PC-9 (cell line): ENCODE measurements at regions not wholly inside any gene's neighbourhood (a gene's known extent, or its start where the extent isn't known, plus 50 kb on each side); places are given as distances from the start of the nearest gene placed in this dataset.

Source experiments
- BruUV-seq: library from RNA; stranded (reverse); fragments of 400-500 nt; replicated peaks from 2 replicates; lab custom pipeline; 2021; lab: Mats Ljungman, UMichigan
- CTCF ChIA-PET: fragments of 300-600 bp; sonication (Branson Sonifier 250); formaldehyde crosslinking; loops from one replicate; lab custom pipeline; 2022; ENCODE audit warnings: antibody characterized with exemption; lab: Charles Lee
- POLR2A ChIA-PET: fragments of 300-600 bp; sonication (Branson Sonifier 250); formaldehyde crosslinking; loops from one replicate; lab custom pipeline; 2022; ENCODE audit warnings: antibody characterized with exemption; ENCODE audit not compliant: unreplicated experiment; lab: Charles Lee
- DNase-seq, 2 experiments: peaks; one replicate each; pipeline versions ENCODE4 v3.0.0 to v3.0.0-alpha.2; 2015 to 2022; ENCODE audit warnings: mixed read lengths in 1 of 2
- H2AFZ ChIP-seq: fragments of 200-600 bp; sonication (generic); 2 replicates; pipeline ENCODE4 v1.8.1; 2017; ENCODE audit warnings: antibody characterized with exemption
- H3F3A ChIP-seq: fragments of 200-600 bp; sonication (generic); 2 replicates; pipeline ENCODE4 v1.8.1; 2017; ENCODE audit warnings: antibody characterized with exemption, mild to moderate bottlenecking, low read depth; ENCODE audit not compliant: insufficient read depth
- H3K27ac ChIP-seq: fragments of 200-600 bp; sonication (generic); 2 replicates; pipeline ENCODE4 v1.6.1; 2016; ENCODE audit warnings: mixed run types
- H3K27me3 ChIP-seq: fragments of 200-600 bp; sonication (generic); 2 replicates; pipeline ENCODE4 v1.6.1; 2016; ENCODE audit warnings: low read depth, mixed run types; ENCODE audit not compliant: insufficient read depth
- H3K36me3 ChIP-seq: fragments of 200-600 bp; sonication (generic); 2 replicates; pipeline ENCODE4 v1.6.1; 2016; ENCODE audit warnings: low read depth, mixed run types
- H3K4me1 ChIP-seq: fragments of 200-600 bp; sonication (generic); replicated peaks from 2 replicates; pipeline ENCODE4 v1.6.1; 2016; ENCODE audit warnings: mixed run types; ENCODE audit not compliant: insufficient read depth
- H3K4me2 ChIP-seq: fragments of 200-600 bp; sonication (generic); 2 replicates; pipeline ENCODE4 v1.6.1; 2017; ENCODE audit warnings: mixed run types
- H3K4me3 ChIP-seq: fragments of 200-600 bp; sonication (generic); 2 replicates; pipeline ENCODE4 v1.6.1; 2016; ENCODE audit warnings: mixed run types
- H3K79me2 ChIP-seq: fragments of 200-600 bp; sonication (generic); 2 replicates; pipeline ENCODE4 v1.6.1; 2017; ENCODE audit warnings: low read depth, mixed run types
- H3K9me2 ChIP-seq: fragments of 200-600 bp; sonication (generic); 2 replicates; pipeline ENCODE4 v1.8.1; 2017; ENCODE audit warnings: mild to moderate bottlenecking; ENCODE audit not compliant: insufficient read depth
- H3K9me3 ChIP-seq: fragments of 200-600 bp; sonication (generic); 2 replicates; pipeline ENCODE4 v1.8.1; 2016; ENCODE audit warnings: low read depth; ENCODE audit not compliant: insufficient read depth
- H4K20me1 ChIP-seq: fragments of 200-600 bp; sonication (generic); 2 replicates; pipeline ENCODE4 v1.8.1; 2017; ENCODE audit not compliant: insufficient read depth
- EZH2 ChIP-seq: fragments of 200-600 bp; sonication (generic); IDR thresholded peaks from 2 replicates; pipeline ENCODE4 v1.8.0; 2017; ENCODE audit warnings: antibody characterized with exemption, low read depth
- intact Hi-C: fragments of 100-400 bp; cut with micrococcal nuclease; formaldehyde crosslinking; loops from one replicate; pipeline ENCODE4 v1.10.0; 2022; ENCODE audit not compliant: unreplicated experiment
- TF ChIP-seq, protein P1 (sequence below): fragments of 200-600 bp; sonication (generic); conservative IDR thresholded peaks from 2 replicates; pipeline ENCODE4 v1.6.1; 2017; ENCODE audit warnings: mixed run types, antibody characterized with exemption, mild to moderate bottlenecking, moderate library complexity

DNA sequence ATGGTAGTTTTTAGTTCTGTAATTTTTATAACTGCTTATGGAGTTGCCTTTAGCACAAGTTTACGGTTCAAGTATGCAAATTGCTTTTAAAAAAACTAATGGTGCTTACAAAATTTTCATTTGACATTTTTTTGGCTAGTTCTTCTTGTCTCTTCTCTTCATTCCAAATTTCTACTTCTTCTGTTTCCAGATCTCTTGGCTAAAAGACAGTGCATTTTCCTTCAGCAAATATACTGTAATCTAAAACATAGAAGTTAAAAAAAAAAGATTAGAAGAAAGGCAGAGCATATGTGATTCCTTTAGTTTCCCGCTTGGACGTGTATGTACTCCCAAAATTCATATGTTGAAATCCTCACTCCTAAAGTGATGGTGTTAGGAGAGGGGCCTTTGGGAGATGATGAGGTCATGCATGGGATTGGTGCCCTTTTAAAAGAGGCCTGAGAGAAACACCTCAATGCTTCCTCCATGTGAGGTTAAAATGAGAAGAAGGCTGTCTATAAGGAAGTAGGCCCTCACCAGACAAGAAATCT, 132.1 kb upstream of the NPY2R start:
- DNase-seq = no peak
- H3K27ac ChIP-seq = no peak overlapping the region
- H3K79me2 ChIP-seq = no peaks in the 10 kb centered on the region
- no peaks in the 10 kb centered on the region for H3K4me1 ChIP-seq
- TF ChIP-seq, protein P1, sequence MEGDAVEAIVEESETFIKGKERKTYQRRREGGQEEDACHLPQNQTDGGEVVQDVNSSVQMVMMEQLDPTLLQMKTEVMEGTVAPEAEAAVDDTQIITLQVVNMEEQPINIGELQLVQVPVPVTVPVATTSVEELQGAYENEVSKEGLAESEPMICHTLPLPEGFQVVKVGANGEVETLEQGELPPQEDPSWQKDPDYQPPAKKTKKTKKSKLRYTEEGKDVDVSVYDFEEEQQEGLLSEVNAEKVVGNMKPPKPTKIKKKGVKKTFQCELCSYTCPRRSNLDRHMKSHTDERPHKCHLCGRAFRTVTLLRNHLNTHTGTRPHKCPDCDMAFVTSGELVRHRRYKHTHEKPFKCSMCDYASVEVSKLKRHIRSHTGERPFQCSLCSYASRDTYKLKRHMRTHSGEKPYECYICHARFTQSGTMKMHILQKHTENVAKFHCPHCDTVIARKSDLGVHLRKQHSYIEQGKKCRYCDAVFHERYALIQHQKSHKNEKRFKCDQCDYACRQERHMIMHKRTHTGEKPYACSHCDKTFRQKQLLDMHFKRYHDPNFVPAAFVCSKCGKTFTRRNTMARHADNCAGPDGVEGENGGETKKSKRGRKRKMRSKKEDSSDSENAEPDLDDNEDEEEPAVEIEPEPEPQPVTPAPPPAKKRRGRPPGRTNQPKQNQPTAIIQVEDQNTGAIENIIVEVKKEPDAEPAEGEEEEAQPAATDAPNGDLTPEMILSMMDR = no peak
- no peak for TF ChIP-seq EZH2
- H4K20me1 ChIP-seq = no peaks in the 10 kb centered on the region
- no TSS peak for BruUV-seq
- intact Hi-C loops = no loop called here
- no peak overlapping the region for H3K4me2 ChIP-seq
- H3K4me3 ChIP-seq = no peak overlapping the region
- H3K36me3 ChIP-seq = no peaks in the 10 kb centered on the region
- H3K9me2 ChIP-seq = no peaks in the 10 kb centered on the region
- no peaks in the 10 kb centered on the region for H3K9me3 ChIP-seq
- ChIA-PET CTCF (no interaction called here), POLR2A (no interaction called here)
- no peak overlapping the region for H2AFZ ChIP-seq
- H3K27me3 ChIP-seq = no peaks in the 10 kb centered on the region
- H3F3A ChIP-seq = no peaks in the 10 kb centered on the region

DNA sequence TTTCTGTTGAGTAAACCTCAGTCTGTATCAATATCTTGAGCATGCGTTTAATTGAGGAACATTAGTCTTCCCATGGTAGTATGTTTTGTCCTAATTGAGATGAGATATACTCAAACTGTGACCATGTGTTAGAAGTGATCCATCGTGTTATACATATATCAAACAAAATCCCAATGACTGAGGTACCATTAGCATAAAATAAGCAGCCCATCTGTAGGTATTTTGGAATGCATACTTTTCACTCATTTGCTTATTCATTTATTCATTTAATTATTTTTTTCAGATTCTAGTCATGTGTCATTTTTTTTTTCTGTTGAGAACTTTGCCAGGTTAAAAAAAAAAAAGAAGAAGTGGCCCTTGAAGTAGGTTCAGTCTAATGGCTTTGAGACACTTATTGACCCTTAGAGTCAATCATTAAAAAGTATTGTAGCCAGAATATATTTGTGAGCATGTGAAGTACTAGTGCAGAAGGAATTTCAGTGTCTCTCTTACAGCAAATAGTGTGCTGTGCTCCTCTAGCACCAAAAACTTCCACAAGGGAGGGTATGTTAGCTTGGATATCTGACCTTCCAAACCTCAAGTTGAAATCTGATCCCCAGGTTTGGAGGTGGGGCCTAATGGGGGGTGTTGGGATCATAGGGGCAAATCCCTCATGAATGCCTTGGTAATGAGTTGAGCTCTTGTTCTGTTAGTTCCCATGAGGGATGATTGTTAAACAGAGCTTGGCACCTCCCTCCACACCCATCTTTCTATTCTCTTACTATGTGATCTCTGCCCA, 130.8 kb upstream of the NPY2R start:
- Histone ChIP-seq H3K79me2 (no peaks in the 10 kb centered on the region), H3K4me2 (no peak overlapping the region), H4K20me1 (no peaks in the 10 kb centered on the region), H3F3A (no peaks in the 10 kb centered on the region), H3K27ac (no peak overlapping the region), H3K4me1 (no peaks in the 10 kb centered on the region), H3K9me2 (no peaks in the 10 kb centered on the region), H3K36me3 (no peaks in the 10 kb centered on the region), H3K27me3 (no peaks in the 10 kb centered on the region), H3K9me3 (no peaks in the 10 kb centered on the region), H3K4me3 (no peak overlapping the region), H2AFZ (no peak overlapping the region)
- ChIA-PET CTCF (no interaction called here), POLR2A (no interaction called here)
- DNase-seq = no peak
- intact Hi-C loops = no loop called here
- TF ChIP-seq EZH2 = no peak
- TF ChIP-seq, protein P1 = no peak
- BruUV-seq = no TSS peak

DNA sequence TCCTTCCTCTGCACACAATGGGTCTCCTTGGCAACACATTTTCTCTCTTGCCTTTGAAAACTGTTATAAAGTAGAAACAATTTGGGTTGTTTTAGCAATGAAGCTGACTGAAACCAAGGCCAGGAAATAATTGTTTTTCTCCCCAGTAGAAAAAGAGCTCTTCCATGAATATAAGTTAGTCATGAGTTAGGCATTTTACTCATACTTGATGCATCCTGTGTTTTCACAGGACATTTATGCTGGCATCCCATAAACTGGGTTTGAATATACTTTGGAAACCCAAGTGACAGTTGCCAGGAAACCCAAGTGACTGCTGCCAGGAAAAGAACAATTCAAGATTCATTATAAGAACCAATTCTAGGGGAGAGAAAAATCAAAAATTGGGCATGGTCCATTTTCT, 128.6 kb upstream of the NPY2R start:
- Histone ChIP-seq H3K9me2 (no peaks in the 10 kb centered on the region), H4K20me1 (no peaks in the 10 kb centered on the region), H3F3A (no peaks in the 10 kb centered on the region), H2AFZ (no peak overlapping the region), H3K79me2 (no peaks in the 10 kb centered on the region), H3K36me3 (no peaks in the 10 kb centered on the region), H3K9me3 (no peaks in the 10 kb centered on the region), H3K4me2 (no peak overlapping the region), H3K4me3 (no peak overlapping the region), H3K27ac (no peak overlapping the region), H3K4me1 (no peaks in the 10 kb centered on the region), H3K27me3 (no peaks in the 10 kb centered on the region)
- BruUV-seq = no TSS peak
- TF ChIP-seq, protein P1 = no peak
- no peak for TF ChIP-seq EZH2
- POLR2A ChIA-PET = no interaction called here
- CTCF ChIA-PET = no interaction called here
- intact Hi-C loops = no loop called here
- DNase-seq = no peak
